Spleen (tissue), 11 donors: ENCODE measurements at regions not wholly inside any gene's neighbourhood (a gene's known extent, or its start where the extent isn't known, plus 50 kb on each side); places are given as distances from the start of the nearest gene placed in this dataset.
A peak's percentile ranks its signal among the peaks of the same experiment; 100 is the strongest.

Experiments
- DNase-seq: peaks from one replicate; pipeline ENCODE4 v3.0.0-alpha.2; 2020
- H3K27ac ChIP-seq, 8 donors: fragments of 200-600 bp; sonication (generic) in 7 of 8; 1 replicate in 4 of 8; 2 replicates in 4 of 8; pipeline versions ENCODE4 v1.5.0 to v1.8.0; 2016 to 2021; ENCODE audit warnings: inconsistent platforms in 4 of 8, mild to moderate bottlenecking in 4 of 8, moderate library complexity in 1 of 8
- H3K27me3 ChIP-seq, 7 donors: fragments of 200-600 bp; sonication (generic) in 6 of 7; replicated peaks in 1 of 7; 1 replicate in 4 of 7; 2 replicates in 3 of 7; pipeline versions ENCODE4 v1.5.0 to v1.8.0; 2016 to 2021; ENCODE audit warnings: inconsistent platforms in 3 of 7, mild to moderate bottlenecking in 1 of 7
- H3K36me3 ChIP-seq, 6 donors: fragments of 200-600 bp; sonication (generic) in 5 of 6; 1 replicate in 4 of 6; 2 replicates in 2 of 6; pipeline versions ENCODE4 v1.5.0 to v1.8.0; 2016 to 2021; ENCODE audit warnings: inconsistent platforms in 2 of 6
- H3K4me1 ChIP-seq, 6 donors: fragments of 200-600 bp; sonication (generic) in 5 of 6; 1 replicate in 3 of 6; 2 replicates in 3 of 6; pipeline versions ENCODE4 v1.5.0 to v1.8.0; 2016 to 2021; ENCODE audit warnings: inconsistent platforms in 3 of 6
- H3K4me3 ChIP-seq, 8 donors: fragments of 200-600 bp; sonication (generic) in 7 of 8; 1 replicate in 4 of 8; 2 replicates in 4 of 8; pipeline versions ENCODE4 v1.5.0 to v1.8.0; 2016 to 2021; ENCODE audit warnings: inconsistent platforms in 4 of 8, mild to moderate bottlenecking in 4 of 8, moderate library complexity in 2 of 8
- H3K9me3 ChIP-seq, 8 donors: fragments of 200-600 bp; sonication (generic) in 7 of 8; 1 replicate in 4 of 8; 2 replicates in 4 of 8; pipeline versions ENCODE4 v1.5.0 to v1.8.0; 2016 to 2021; ENCODE audit warnings: inconsistent platforms in 4 of 8
- CTCF ChIP-seq, 11 experiments: fragments of 200-600 bp in 7 of 11; fragments of 450-650 bp in 4 of 11; sonication (generic) in 4 of 11; IDR thresholded peaks in 8 of 11; conservative IDR thresholded peaks in 3 of 11; 1 replicate in 7 of 11; 2 replicates in 4 of 11; pipeline versions ENCODE4 v1.4.0 to v1.8.0; 2016 to 2021; ENCODE audit warnings: antibody characterized with exemption in 11 of 11, inconsistent platforms in 4 of 11, mild to moderate bottlenecking in 1 of 11
- POLR2A ChIP-seq, 3 donors: fragments of 450-650 bp; IDR thresholded peaks; one replicate each; pipeline ENCODE4 v1.5.1; 2017; ENCODE audit warnings: antibody characterized with exemption in 3 of 3, mild to moderate bottlenecking in 1 of 3
- POLR2AphosphoS5 ChIP-seq, 3 donors: sonication (generic); formaldehyde crosslinking; IDR thresholded peaks; one replicate each; pipeline ENCODE4 v1.5.1; 2017; ENCODE audit warnings: antibody characterized with exemption in 3 of 3
- WGBS, 5 donors: extraction: QIAGEN DNeasy Blood & Tissue Kit in 3 of 5; methylation state at CpG; one replicate each; pipeline versions ENCODE4 v1.1.5 to v1.1.7; 2013 to 2018; 5-methylcytosine and 5-hydroxymethylcytosine counted together
- intact Hi-C: fragments of 100-400 bp; cut with DNase I; formaldehyde crosslinking; loops from one replicate; pipeline ENCODE4 v1.15.0; 2023; ENCODE audit warnings: low total_unique reads
- donor health status: healthy with polysubstance abuse.
- donor health status: DM: no; HTN: no; CAD: no; lungs with moderate emphysema.
- donor health status: DM: no; HTN: no; CAD: no.
- donor health status: Bipolar disorder and iron deficiency.
- donor health status: healthy.
- donor health status: DM: no; HTN: no; CAD: no.
- donor health status: DM: yes; HTN: yes; CAD: no.

- intact Hi-C loops, result no loop called here
- H3K36me3 ChIP-seq, result no peaks in the 10 kb centered on the region
- no peak for TF ChIP-seq CTCF (IDR thresholded peaks at IDR 0.05 in 8 of 11, conservative IDR thresholded peaks at IDR 0.05 in 3 of 11)
- no peak for TF ChIP-seq POLR2A (IDR thresholded peaks at IDR 0.05)
- no peak for TF ChIP-seq POLR2AphosphoS5 (IDR thresholded peaks at IDR 0.05)
- DNase-seq, result no peak
- WGBS, 5 donors, result 71 to 93% (median 85%) methylated on average over 2 to 7 of the region's 7 CpGs
- no peaks in the 10 kb centered on the region for H3K9me3 ChIP-seq
- H3K27me3 ChIP-seq, result no peaks in the 10 kb centered on the region
- no peak overlapping the region for H3K4me3 ChIP-seq
- H3K27ac ChIP-seq, result no peak overlapping the region
- H3K4me1 ChIP-seq, result no peaks in the 10 kb centered on the region
Measured at GRCh38 chr18:71797554-71797953, 746.6 kb downstream of the CBLN2 start.

DNA sequence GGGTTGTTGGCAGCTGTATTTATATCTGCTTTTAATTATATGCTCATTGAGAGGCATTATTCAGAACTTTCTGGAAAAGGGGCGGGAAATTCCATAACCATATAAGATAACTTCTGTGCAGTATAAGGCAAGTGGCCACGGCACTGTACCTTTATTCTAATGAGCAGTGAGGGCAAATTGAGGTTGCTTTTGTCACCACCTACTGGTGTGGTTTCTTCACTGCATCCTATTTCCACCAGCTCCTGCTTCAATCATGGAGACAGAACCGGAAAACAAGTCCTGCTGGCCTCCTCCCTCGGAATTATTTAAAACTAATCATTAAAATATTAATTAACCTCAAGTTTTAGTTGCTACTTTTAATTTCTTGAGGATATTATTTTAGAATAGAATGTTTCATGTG is 759.4 kb downstream of the CBLN2 start:
- WGBS, 5 donors, result 58 to 68% (median 65%) methylated on average over 4 of the region's 4 CpGs
- intact Hi-C loops, result no loop called here
- Histone ChIP-seq H3K36me3 (no peaks in the 10 kb centered on the region), H3K27me3 (no peaks in the 10 kb centered on the region), H3K4me1 (no peaks in the 10 kb centered on the region), H3K4me3 (no peak overlapping the region), H3K27ac (no peak overlapping the region), H3K9me3 (peaks cover 0 to 2% (median 0%) of the 10 kb centered on the region in 8 donors)
- TF ChIP-seq POLR2A (IDR thresholded peaks at IDR 0.05), result no peak
- no peak for TF ChIP-seq POLR2AphosphoS5 (IDR thresholded peaks at IDR 0.05)
- peak in 4 of 11 experiments; percentile 17 to 33 (median 28) for TF ChIP-seq CTCF (IDR thresholded peaks at IDR 0.05 in 8 of 11, conservative IDR thresholded peaks at IDR 0.05 in 3 of 11)
- DNase-seq, result no peak

- no peak for TF ChIP-seq POLR2A (IDR thresholded peaks at IDR 0.05)
- TF ChIP-seq CTCF (IDR thresholded peaks at IDR 0.05 in 8 of 11, conservative IDR thresholded peaks at IDR 0.05 in 3 of 11), result no peak
- TF ChIP-seq POLR2AphosphoS5 (IDR thresholded peaks at IDR 0.05), result no peak
- no peaks in the 10 kb centered on the region for H3K4me1 ChIP-seq
- no peaks in the 10 kb centered on the region for H3K36me3 ChIP-seq
- WGBS, 5 donors, result 73 to 85% (median 77%) methylated on average over 5 of the region's 5 CpGs
- H3K9me3 ChIP-seq, result peaks cover 0 to 42% (median 26%) of the 10 kb centered on the region in 8 donors
- no peak overlapping the region for H3K27ac ChIP-seq
- no peak overlapping the region for H3K4me3 ChIP-seq
- DNase-seq, result no peak
- no peaks in the 10 kb centered on the region for H3K27me3 ChIP-seq
- intact Hi-C loops, result no loop called here
Measured at GRCh38 chr18:71760541-71760940, 783.6 kb downstream of the CBLN2 start.

DNA sequence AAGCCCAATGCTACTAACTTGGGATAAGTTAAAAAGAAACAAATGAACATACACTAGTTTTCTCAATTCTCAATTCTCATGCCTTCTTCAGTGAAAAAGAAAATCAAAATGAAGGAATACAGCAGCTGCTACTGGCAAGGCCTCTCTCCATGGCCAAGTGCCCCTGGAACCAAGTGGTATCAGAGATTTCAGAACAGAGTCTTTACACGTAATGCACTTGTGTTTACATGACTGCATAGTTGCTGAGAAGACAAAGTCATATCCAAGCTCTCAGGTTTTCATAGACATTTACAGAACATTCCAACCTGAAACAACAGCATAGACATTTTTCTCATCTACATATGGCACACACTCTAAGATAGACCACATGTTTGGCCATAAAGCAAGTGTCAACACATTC is 789.9 kb downstream of the CBLN2 start:
- Histone ChIP-seq H3K4me3 (no peak overlapping the region), H3K4me1 (no peaks in the 10 kb centered on the region), H3K27ac (no peak overlapping the region), H3K27me3 (no peaks in the 10 kb centered on the region), H3K9me3 (peaks cover 0 to 8% (median 2%) of the 10 kb centered on the region in 8 donors), H3K36me3 (no peaks in the 10 kb centered on the region)
- intact Hi-C loops, result no loop called here
- WGBS, 5 donors, result 67 to 90% (median 80%) methylated on average over 1 of the region's 1 CpG
- no peak for TF ChIP-seq POLR2AphosphoS5 (IDR thresholded peaks at IDR 0.05)
- no peak for TF ChIP-seq POLR2A (IDR thresholded peaks at IDR 0.05)
- TF ChIP-seq CTCF (IDR thresholded peaks at IDR 0.05 in 8 of 11, conservative IDR thresholded peaks at IDR 0.05 in 3 of 11), result no peak
- DNase-seq, result no peak
